SK-MEL-5 (cell line): ENCODE measurements at regions not wholly inside any gene's neighbourhood (a gene's known extent, or its start where the extent isn't known, plus 50 kb on each side); places are given as distances from the start of the nearest gene placed in this dataset.
A peak's percentile ranks its signal among the peaks of the same experiment; 100 is the strongest.

Experiments used
- DNase-seq: peaks from one replicate; pipeline ENCODE4 v3.0.0-alpha.2; 2016; ENCODE audit warnings: low read depth, low spot score
- in situ Hi-C: cut with HindIII; loops from 2 replicates; pipeline ENCODE4 v1.10.0; 2016; ENCODE audit warnings: low sequenced_read_pairs, high pct_unique_total_duplicates, low pct_unique_long_range_greater_than_20kb

GRCh38 chr7:46685051-46685450 is 764.0 kb upstream of the IGFBP3 start:
- in situ Hi-C loops, result no loop called here
- peak; percentile 64 for DNase-seq

DNA sequence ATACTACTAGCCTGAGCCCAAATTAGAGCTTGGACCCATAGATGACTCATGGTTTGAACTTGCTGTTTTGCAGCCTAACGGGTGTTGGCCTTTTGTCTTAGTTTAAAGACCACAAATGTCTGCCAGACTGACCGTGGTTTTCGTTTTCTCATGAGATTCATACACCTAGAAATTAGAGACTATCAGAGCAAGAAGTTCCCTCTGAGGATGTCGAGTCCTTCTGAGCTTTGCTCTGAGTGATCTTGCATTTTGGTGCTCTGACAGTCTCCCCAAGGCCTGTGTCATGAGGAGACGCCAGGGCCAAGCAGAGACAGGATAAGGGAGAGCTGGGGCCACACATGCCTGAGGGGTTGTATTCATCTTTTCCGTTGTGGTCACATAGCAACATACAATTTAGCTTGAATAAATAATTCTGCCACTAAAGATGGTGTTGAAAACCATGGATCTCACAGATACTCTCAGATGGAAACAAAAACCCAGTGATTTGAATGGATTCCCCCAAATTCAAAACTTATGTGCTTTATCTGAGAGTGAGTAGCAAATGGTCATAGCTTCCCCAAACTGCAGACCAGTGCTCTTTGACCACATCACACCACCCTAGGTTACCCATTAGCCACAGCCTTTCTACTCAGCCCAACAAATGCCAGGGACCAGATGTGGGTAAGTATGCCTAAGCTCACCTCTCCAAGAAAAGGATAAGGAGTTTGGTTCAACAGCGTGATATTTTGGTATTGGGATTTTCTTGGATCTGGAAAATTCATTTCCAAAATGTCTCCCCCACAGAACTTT is 762.0 kb upstream of the IGFBP3 start:
- in situ Hi-C loops, result no loop called here
- DNase-seq, result no peak

DNA sequence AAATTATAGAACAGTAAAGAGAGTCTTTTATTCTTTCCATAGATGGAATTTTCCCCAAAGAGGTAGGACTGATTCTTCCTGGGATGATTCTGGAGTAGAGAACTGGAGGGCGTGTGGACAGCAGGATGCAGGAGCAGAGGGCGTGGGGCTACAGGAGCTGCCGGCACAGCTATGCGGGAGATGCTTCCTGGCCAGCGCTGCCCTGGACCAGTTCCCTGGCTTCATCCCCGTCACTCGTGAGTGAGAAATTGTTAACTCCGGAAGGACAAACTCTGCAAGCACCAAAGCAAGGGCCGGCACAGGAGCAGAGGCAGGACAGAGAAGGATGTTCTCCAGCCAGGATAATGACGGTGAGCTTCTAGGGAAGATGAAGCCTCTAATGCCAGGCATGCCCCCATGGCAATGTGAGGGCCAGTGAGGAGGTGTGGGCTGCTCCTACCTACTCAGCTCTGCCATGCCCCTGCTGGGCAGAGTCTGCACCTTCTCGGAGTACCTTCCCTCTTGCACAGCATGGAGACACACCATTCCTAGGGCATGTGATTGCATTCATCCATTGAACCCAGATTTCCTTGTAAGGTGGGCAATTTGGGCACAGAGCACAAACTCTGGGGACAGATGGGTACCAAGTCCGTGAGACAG is 760.9 kb upstream of the IGFBP3 start:
- DNase-seq, result no peak
- in situ Hi-C loops, result no loop called here

DNA sequence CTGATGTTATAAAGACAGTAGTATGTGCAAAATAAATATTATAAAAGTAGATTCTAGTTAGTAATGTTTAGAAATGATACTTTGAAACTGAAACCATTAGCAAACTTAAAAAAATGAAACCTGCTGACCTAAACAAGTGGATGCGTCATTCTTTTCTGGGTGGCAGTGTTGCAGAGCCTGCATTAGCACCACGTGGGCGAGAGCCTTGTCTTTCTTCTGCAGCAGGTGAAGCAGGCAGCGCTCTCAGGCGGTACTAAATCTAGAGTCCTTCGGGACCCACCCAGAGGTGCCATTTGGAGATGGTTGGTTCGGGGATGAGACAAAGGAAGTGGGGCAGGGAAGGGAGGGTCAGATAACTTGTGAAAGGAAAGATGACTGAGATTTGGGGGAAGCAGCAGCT is 759.1 kb upstream of the IGFBP3 start:
- in situ Hi-C loops, result no loop called here
- no peak for DNase-seq

GRCh38 chr7:46679671-46680070 is 758.6 kb upstream of the IGFBP3 start:
- no peak for DNase-seq
- in situ Hi-C loops, result no loop called here

GRCh38 chr7:46678421-46678820 is 757.3 kb upstream of the IGFBP3 start:
- in situ Hi-C loops, result no loop called here
- DNase-seq, result no peak

GRCh38 chr7:46675456-46675855 is 754.4 kb upstream of the IGFBP3 start:
- in situ Hi-C loops, result no loop called here

GRCh38 chr7:46672861-46673260 is 751.8 kb upstream of the IGFBP3 start:
- in situ Hi-C loops, result no loop called here
- no peak for DNase-seq

More at GRCh38 chr7:46675456-46675855, 754.4 kb upstream of the IGFBP3 start:
- DNase-seq, result no peak

- in situ Hi-C loops, result no loop called here
- DNase-seq, result no peak
Measured at GRCh38 chr7:46671108-46671769, 750.2 kb upstream of the IGFBP3 start.

DNA sequence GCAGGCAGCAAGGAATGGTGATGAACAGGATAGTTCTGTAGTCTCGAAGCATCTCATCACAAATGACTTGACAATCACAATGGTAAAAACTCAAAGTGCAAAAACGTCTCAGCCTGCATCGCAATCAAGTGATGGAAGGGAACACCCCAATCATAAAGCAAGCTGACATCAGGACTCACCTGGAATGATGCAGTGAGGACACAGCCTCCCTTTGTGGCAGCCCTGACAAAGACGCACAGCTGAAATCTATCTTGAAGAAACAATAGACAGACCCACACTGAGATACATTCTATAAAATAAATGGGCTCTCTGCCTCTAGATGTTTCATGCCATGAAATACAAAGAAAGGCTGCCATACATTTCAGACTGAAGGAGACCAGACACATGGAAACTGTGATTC is 748.0 kb upstream of the IGFBP3 start:
- in situ Hi-C loops, result no loop called here
- no peak for DNase-seq

DNA sequence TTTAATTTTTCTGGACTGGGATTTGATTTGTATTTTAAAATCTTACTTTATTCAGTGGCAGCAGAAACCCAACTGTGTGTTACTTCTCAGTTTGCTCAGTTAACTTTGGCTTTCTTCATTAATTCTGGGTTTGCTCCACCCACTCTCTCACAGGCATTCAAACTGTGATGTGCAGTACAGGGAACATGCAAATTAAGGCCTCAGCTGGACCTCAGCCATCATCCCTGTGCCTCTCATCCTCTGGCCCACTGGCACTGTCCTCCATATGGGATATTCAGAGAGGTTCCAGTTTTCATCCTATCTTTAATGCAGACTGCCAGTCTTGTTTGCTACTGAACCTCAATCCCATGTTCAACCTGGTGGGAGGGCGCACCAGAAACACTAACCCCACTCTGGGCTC is 743.4 kb upstream of the IGFBP3 start:
- in situ Hi-C loops, result no loop called here

GRCh38 chr7:46663025-46663424 is 742.0 kb upstream of the IGFBP3 start:
- in situ Hi-C loops, result no loop called here
- DNase-seq, result no peak

More for the DNA sequence above, 743.4 kb upstream of the IGFBP3 start:
- no peak for DNase-seq

DNA sequence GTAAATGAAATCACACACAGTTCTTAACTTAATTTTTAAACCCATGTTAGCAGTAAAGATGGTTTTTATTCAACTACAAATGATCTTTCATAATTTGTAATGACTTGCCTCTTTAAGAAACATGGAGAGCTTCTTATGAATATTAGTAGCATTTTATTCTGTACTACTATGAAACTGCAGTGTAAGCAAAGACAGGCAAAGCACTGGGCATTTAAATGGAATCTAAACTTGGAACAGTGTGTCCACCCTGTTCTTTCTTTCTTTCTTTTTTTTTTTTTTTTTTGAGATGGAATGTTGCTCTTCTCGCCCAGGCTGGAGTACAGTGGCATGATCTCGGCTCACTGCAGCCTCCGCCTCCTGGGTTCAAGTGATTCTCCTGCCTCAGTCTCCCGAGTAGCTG is 740.4 kb upstream of the IGFBP3 start:
- in situ Hi-C loops, result no loop called here
- no peak for DNase-seq

GRCh38 chr7:46660402-46660980 is 739.4 kb upstream of the IGFBP3 start:
- no peak for DNase-seq
- in situ Hi-C loops, result no loop called here

- no peak for DNase-seq
- in situ Hi-C loops, result no loop called here
Measured at GRCh38 chr7:46658281-46658680, 737.2 kb upstream of the IGFBP3 start.

DNA sequence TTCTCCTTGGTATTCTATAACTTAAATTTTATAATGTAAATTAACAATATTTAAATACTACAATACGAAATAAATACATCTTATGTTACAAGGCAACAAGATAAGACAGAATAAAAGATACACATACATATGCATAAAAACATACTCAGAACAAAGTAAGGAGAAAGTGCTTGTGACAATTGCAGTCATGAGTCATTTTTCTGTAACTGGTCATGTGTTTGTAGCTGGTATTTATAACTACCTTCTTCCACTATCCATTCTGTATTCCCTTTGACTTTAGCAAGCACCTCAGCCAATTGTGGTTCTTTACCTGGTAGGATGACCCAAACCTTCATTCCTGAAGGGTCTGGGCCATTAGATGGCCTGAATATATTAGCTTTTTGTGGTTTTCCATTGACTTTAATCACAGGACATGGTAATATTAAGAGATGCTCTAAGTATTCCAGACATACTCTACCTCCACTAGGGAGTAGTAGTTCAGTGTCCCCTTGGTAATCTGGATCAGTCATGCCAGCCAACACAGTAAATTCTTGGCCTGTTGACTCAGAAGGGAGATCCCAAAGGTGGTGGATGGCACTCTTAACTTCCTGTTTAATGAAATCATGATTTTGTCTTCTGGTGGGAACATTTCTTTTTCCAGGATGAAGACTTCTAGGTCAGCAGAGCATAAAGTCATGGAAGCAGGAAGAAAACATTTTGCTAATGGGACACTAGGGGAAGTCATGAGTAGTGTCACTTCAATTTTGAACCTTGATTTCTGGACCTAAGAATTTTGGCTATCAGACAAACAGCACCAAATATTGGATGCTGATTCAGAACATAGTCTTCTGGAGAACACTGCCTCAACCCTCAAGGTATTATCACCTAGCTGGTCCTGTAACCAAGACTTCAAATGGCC is 733.7 kb upstream of the IGFBP3 start:
- in situ Hi-C loops, result no loop called here
- no peak for DNase-seq

- in situ Hi-C loops, result no loop called here
- DNase-seq, result no peak
Measured at GRCh38 chr7:46653848-46654247, 732.8 kb upstream of the IGFBP3 start.

- in situ Hi-C loops, result no loop called here
- DNase-seq, result no peak
Measured at GRCh38 chr7:46652317-46652716, 731.2 kb upstream of the IGFBP3 start.
